ENCODE measurements at regions not wholly inside any gene's neighbourhood (a gene's known extent, or its start where the extent isn't known, plus 50 kb on each side); places are given as distances from the start of the nearest gene placed in this dataset.
A peak's percentile ranks its signal among the peaks of the same experiment; 100 is the strongest.

- TF ChIP-seq CTCF (IDR thresholded peaks at IDR 0.05; ENCODE audit: low read depth, low read length): no peak
- Histone ChIP-seq H3K9me3 (ENCODE audit: severe bottlenecking) (no peaks in the 10 kb centered on the region), H3K36me3 (no peaks in the 10 kb centered on the region), H3K4me3 (ENCODE audit: low read depth, low read length) (no peak overlapping the region), H3K27me3 (ENCODE audit: insufficient read depth, low read depth, severe bottlenecking) (no peaks in the 10 kb centered on the region), H3K27ac (no peak overlapping the region)
- DNase-seq: no peak
Measured at GRCh38 chr6:11831653-11832052, 53.0 kb upstream of the ADTRP start.

- H3K27me3 ChIP-seq (ENCODE audit: insufficient read depth, low read depth, severe bottlenecking): no peaks in the 10 kb centered on the region
- no peak for DNase-seq
- H3K36me3 ChIP-seq: no peaks in the 10 kb centered on the region
- H3K27ac ChIP-seq: no peak overlapping the region
- no peak overlapping the region for H3K4me3 ChIP-seq (ENCODE audit: low read depth, low read length)
- H3K9me3 ChIP-seq (ENCODE audit: severe bottlenecking): no peaks in the 10 kb centered on the region
- TF ChIP-seq CTCF (IDR thresholded peaks at IDR 0.05; ENCODE audit: low read depth, low read length): no peak
Measured at GRCh38 chr6:11830520-11830919, 51.9 kb upstream of the ADTRP start.

GRCh38 chr6:11830105-11830504, 51.5 kb upstream of the ADTRP start:
- Histone ChIP-seq H3K27me3 (ENCODE audit: insufficient read depth, low read depth, severe bottlenecking) (no peaks in the 10 kb centered on the region), H3K4me3 (ENCODE audit: low read depth, low read length) (no peak overlapping the region), H3K9me3 (ENCODE audit: severe bottlenecking) (no peaks in the 10 kb centered on the region), H3K36me3 (no peaks in the 10 kb centered on the region), H3K27ac (no peak overlapping the region)
- TF ChIP-seq CTCF (IDR thresholded peaks at IDR 0.05; ENCODE audit: low read depth, low read length): no peak
- peak; percentile 73 for DNase-seq

- TF ChIP-seq CTCF (IDR thresholded peaks at IDR 0.05; ENCODE audit: low read depth, low read length): no peak
- Histone ChIP-seq H3K27ac (no peak overlapping the region), H3K4me3 (ENCODE audit: low read depth, low read length) (no peak overlapping the region), H3K36me3 (no peaks in the 10 kb centered on the region), H3K27me3 (ENCODE audit: insufficient read depth, low read depth, severe bottlenecking) (no peaks in the 10 kb centered on the region), H3K9me3 (ENCODE audit: severe bottlenecking) (no peaks in the 10 kb centered on the region)
- no peak for DNase-seq
Measured at GRCh38 chr6:11828262-11828870, 49.8 kb upstream of the ADTRP start.
